Stimulated activated CD8-positive, alpha-beta memory T cell treated with anti-CD3 and anti-CD28 coated beads, Interleukin-7, amount 100 ng/mL, for 48 hours (primary cell): ENCODE measurements at regions not wholly inside any gene's neighbourhood (a gene's known extent, or its start where the extent isn't known, plus 50 kb on each side); places are given as distances from the start of the nearest gene placed in this dataset.

Source experiments
- DNase-seq, 2 donors: peaks; one replicate each; pipeline ENCODE4 v3.0.0-alpha.2; 2020; ENCODE audit warnings: low read depth in 1 of 2; ENCODE audit errors: extremely low read depth in 1 of 2

- DNase-seq, result peak in 1 of 2 donors; percentile 17
These were observed 237.5 kb downstream of the COG6 start for GRCh38 chr13:39892721-39893685.

GRCh38 chr13:39893808-39894207 lies 238.3 kb downstream of the COG6 start:
- no peak for DNase-seq

GRCh38 chr13:39894586-39894985 lies 239.1 kb downstream of the COG6 start:
- no peak for DNase-seq

GRCh38 chr13:39895254-39895653 lies 239.8 kb downstream of the COG6 start:
- DNase-seq, result no peak

- no peak for DNase-seq
These were observed 242.2 kb downstream of the COG6 start for GRCh38 chr13:39897636-39898035.

- no peak for DNase-seq
These were observed 244.8 kb downstream of the COG6 start for GRCh38 chr13:39900106-39900750.

GRCh38 chr13:39904959-39905358 lies 249.5 kb downstream of the COG6 start:
- no peak for DNase-seq

- no peak for DNase-seq
These were observed 254.2 kb downstream of the COG6 start for GRCh38 chr13:39909634-39910033.

- DNase-seq, result no peak
These were observed 254.6 kb downstream of the COG6 start for GRCh38 chr13:39910041-39910440.

- DNase-seq, result no peak
These were observed 255.4 kb downstream of the COG6 start for GRCh38 chr13:39910833-39911232.

GRCh38 chr13:39913339-39913738 lies 257.9 kb downstream of the COG6 start:
- peak in 1 of 2 donors; percentile 5 for DNase-seq

- DNase-seq, result no peak
These were observed 258.5 kb downstream of the COG6 start for GRCh38 chr13:39913928-39914327.

GRCh38 chr13:39915418-39915817 lies 260.0 kb downstream of the COG6 start:
- no peak for DNase-seq

GRCh38 chr13:39916330-39916729 lies 260.9 kb downstream of the COG6 start:
- no peak for DNase-seq

- no peak for DNase-seq
These were observed 263.3 kb downstream of the COG6 start for GRCh38 chr13:39918620-39919236.

GRCh38 chr13:39920613-39921012 lies 265.2 kb downstream of the COG6 start:
- DNase-seq, result no peak

GRCh38 chr13:39926345-39926744 lies 270.9 kb downstream of the COG6 start:
- no peak for DNase-seq

GRCh38 chr13:39928261-39928660 lies 272.8 kb downstream of the COG6 start:
- no peak for DNase-seq

GRCh38 chr13:39929583-39929982 lies 274.1 kb downstream of the COG6 start:
- no peak for DNase-seq

- no peak for DNase-seq
These were observed 274.6 kb downstream of the COG6 start for GRCh38 chr13:39930060-39930459.

- DNase-seq, result no peak
These were observed 275.3 kb downstream of the COG6 start for GRCh38 chr13:39930544-39931444.
